IPS-20b (cell line): ENCODE measurements at regions not wholly inside any gene's neighbourhood (a gene's known extent, or its start where the extent isn't known, plus 50 kb on each side); places are given as distances from the start of the nearest gene placed in this dataset.

Experiments
- H3K27ac ChIP-seq: one replicate; pipeline ENCODE4 v1.5.1; 2013; ENCODE audit warnings: low read length
- H3K27me3 ChIP-seq: 2 replicates; pipeline ENCODE4 v1.6.1; 2013; ENCODE audit warnings: mild to moderate bottlenecking, low read length, inconsistent platforms; ENCODE audit not compliant: insufficient read depth
- H3K36me3 ChIP-seq: 2 replicates; pipeline ENCODE4 v1.6.1; 2013; ENCODE audit warnings: low read depth, mild to moderate bottlenecking, inconsistent platforms, low read length, moderate library complexity; ENCODE audit not compliant: insufficient read depth
- H3K4me1 ChIP-seq: 2 replicates; pipeline ENCODE4 v1.6.1; 2013; ENCODE audit warnings: mild to moderate bottlenecking, control low read depth, inconsistent platforms, low read length, moderate library complexity; ENCODE audit not compliant: insufficient read depth
- H3K4me3 ChIP-seq: 2 replicates; pipeline ENCODE4 v1.5.1; 2013; ENCODE audit warnings: mild to moderate bottlenecking, low read length, inconsistent platforms
- H3K9ac ChIP-seq: 2 replicates; pipeline ENCODE4 v1.6.1; 2013; ENCODE audit warnings: low read depth, mild to moderate bottlenecking, inconsistent platforms, low read length, moderate library complexity
- H3K9me3 ChIP-seq: 2 replicates; pipeline ENCODE4 v1.6.1; 2013; ENCODE audit warnings: mild to moderate bottlenecking, low read depth, low read length, inconsistent platforms; ENCODE audit not compliant: insufficient read depth

GRCh38 chr17:79537686-79538085 is 73.2 kb downstream of the RBFOX3 start:
- Histone ChIP-seq H3K4me3 (no peak overlapping the region), H3K27ac (no peak overlapping the region), H3K9ac (no peak overlapping the region), H3K4me1 (no peaks in the 10 kb centered on the region), H3K9me3 (no peaks in the 10 kb centered on the region), H3K36me3 (no peaks in the 10 kb centered on the region), H3K27me3 (no peaks in the 10 kb centered on the region)

GRCh38 chr17:79537061-79537460 is 73.8 kb downstream of the RBFOX3 start:
- H3K9ac ChIP-seq: no peak overlapping the region
- H3K4me1 ChIP-seq: peaks cover 3% of the 10 kb centered on the region; the same call in 1 of the 2 replicates
- H3K4me3 ChIP-seq: no peak overlapping the region
- no peak overlapping the region for H3K27ac ChIP-seq
- no peaks in the 10 kb centered on the region for H3K36me3 ChIP-seq
- H3K9me3 ChIP-seq: no peaks in the 10 kb centered on the region
- no peaks in the 10 kb centered on the region for H3K27me3 ChIP-seq

GRCh38 chr17:79536212-79536840 is 74.5 kb downstream of the RBFOX3 start:
- no peak overlapping the region for H3K9ac ChIP-seq
- H3K4me1 ChIP-seq: peaks cover 5% of the 10 kb centered on the region; the same call in 1 of the 2 replicates
- H3K4me3 ChIP-seq: no peak overlapping the region
- no peaks in the 10 kb centered on the region for H3K27me3 ChIP-seq
- no peaks in the 10 kb centered on the region for H3K36me3 ChIP-seq
- H3K9me3 ChIP-seq: no peaks in the 10 kb centered on the region
- no peak overlapping the region for H3K27ac ChIP-seq

DNA sequence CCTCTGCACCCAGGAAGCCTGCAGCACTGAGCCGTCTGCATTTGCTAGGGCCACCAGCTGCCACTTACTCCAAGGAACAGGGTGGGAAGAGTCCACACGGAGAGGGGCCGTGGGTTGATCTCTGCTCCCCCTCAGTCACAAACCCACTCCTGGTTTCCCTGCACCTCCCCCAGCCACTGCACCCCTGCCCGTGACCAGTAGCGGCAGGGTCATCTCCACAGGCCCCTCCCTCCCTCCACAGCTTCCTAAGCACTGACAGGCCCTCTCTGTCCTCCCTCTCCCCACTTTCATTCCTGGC is 75.2 kb downstream of the RBFOX3 start:
- Histone ChIP-seq H3K9ac (no peak overlapping the region), H3K27me3 (no peaks in the 10 kb centered on the region), H3K36me3 (no peaks in the 10 kb centered on the region), H3K27ac (no peak overlapping the region), H3K4me1 (peaks cover 5% of the 10 kb centered on the region; the same call in 1 of the 2 replicates), H3K9me3 (no peaks in the 10 kb centered on the region), H3K4me3 (no peak overlapping the region)

DNA sequence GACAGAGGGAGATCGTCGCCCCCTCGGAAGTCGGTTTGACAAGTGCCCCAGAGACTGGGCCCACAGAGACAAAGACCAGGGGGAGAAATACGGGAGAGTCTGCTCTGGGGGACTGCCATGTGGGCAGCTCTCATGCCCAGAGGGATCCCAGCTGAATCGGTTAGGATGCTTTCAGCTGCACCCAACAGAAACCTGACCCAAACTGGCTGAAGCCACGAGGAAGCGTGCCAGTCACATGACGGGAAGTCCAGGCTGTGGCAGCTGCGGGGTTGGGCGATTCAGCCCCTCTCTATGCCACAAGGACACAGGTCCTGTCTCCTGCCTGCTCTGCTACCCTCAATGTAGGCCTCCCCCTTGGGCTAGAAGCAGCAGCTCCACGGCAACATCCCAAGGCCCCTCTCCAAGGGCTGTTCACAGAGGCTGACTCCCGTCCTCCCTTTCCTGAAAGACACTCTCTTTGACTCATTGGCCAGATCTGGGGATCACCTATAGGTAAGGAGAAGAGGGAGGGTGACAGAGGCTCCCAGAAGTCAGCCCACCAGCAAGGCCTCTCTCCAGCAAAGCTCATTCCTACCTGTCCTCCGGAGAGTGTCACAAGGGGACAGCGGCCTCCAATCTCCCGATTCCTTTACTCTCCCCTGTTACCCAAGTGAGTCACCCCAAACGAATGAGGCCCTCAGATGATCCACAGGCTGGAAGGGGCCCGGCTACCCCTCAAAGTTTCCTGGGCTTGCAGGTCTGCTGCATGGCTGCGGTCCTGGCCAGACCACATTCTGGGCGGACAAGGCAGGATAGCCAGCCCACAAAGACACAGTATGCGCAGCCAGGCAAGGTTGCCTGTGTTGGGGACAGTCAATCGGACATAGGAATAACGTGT is 75.8 kb downstream of the RBFOX3 start:
- H3K4me1 ChIP-seq: peaks cover 5% of the 10 kb centered on the region; the same call in 1 of the 2 replicates
- no peak overlapping the region for H3K4me3 ChIP-seq
- no peak overlapping the region for H3K27ac ChIP-seq
- no peaks in the 10 kb centered on the region for H3K9me3 ChIP-seq
- no peak overlapping the region for H3K9ac ChIP-seq
- no peaks in the 10 kb centered on the region for H3K36me3 ChIP-seq
- no peaks in the 10 kb centered on the region for H3K27me3 ChIP-seq

DNA sequence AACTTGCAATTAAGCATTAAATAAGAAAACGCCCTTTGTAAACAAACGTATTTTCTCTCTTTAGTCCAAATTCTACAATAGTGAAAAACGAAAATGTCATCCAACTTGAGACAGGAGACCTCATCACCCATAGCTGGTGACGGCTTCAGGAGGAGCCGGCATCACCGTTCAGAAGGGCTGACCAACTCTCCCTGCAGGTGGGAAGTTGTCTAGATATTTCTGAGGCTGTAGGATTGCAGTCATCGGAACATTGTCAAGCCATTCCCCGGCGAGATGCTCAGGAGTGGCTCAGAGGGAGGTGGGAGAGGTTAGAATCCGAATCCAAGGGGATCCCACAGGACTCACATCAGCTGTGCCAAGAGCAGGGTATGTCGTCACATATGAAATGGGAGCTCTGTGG is 76.7 kb downstream of the RBFOX3 start:
- H3K4me3 ChIP-seq: no peak overlapping the region
- H3K36me3 ChIP-seq: no peaks in the 10 kb centered on the region
- H3K27me3 ChIP-seq: no peaks in the 10 kb centered on the region
- peaks cover 8% of the 10 kb centered on the region; the same call in 1 of the 2 replicates for H3K4me1 ChIP-seq
- H3K9me3 ChIP-seq: no peaks in the 10 kb centered on the region
- H3K27ac ChIP-seq: no peak overlapping the region
- no peak overlapping the region for H3K9ac ChIP-seq

- H3K36me3 ChIP-seq: no peaks in the 10 kb centered on the region
- no peak overlapping the region for H3K27ac ChIP-seq
- H3K9me3 ChIP-seq: no peaks in the 10 kb centered on the region
- H3K27me3 ChIP-seq: no peaks in the 10 kb centered on the region
- peaks cover 9% of the 10 kb centered on the region; the same call in 1 of the 2 replicates for H3K4me1 ChIP-seq
- no peak overlapping the region for H3K4me3 ChIP-seq
- H3K9ac ChIP-seq: no peak overlapping the region
These were observed 77.7 kb downstream of the RBFOX3 start for GRCh38 chr17:79533116-79533515.

- Histone ChIP-seq H3K36me3 (no peaks in the 10 kb centered on the region), H3K27me3 (peaks cover 5% of the 10 kb centered on the region; the same call in 1 of the 2 replicates), H3K4me1 (peaks cover 9% of the 10 kb centered on the region; the same call in 1 of the 2 replicates), H3K9ac (no peak overlapping the region), H3K27ac (no peak overlapping the region), H3K4me3 (no peak overlapping the region), H3K9me3 (no peaks in the 10 kb centered on the region)
These were observed 78.6 kb downstream of the RBFOX3 start for GRCh38 chr17:79532107-79532790.

GRCh38 chr17:79531191-79532095 is 79.4 kb downstream of the RBFOX3 start:
- Histone ChIP-seq H3K27me3 (peaks cover 5% of the 10 kb centered on the region; the same call in 1 of the 2 replicates), H3K4me1 (peaks cover 9% of the 10 kb centered on the region; the same call in 1 of the 2 replicates), H3K36me3 (no peaks in the 10 kb centered on the region), H3K9ac (no peak overlapping the region), H3K4me3 (no peak overlapping the region), H3K9me3 (no peaks in the 10 kb centered on the region), H3K27ac (no peak overlapping the region)

GRCh38 chr17:79530361-79531105 is 80.3 kb downstream of the RBFOX3 start:
- no peaks in the 10 kb centered on the region for H3K36me3 ChIP-seq
- H3K27me3 ChIP-seq: peaks cover 5% of the 10 kb centered on the region; the same call in 1 of the 2 replicates
- no peaks in the 10 kb centered on the region for H3K9me3 ChIP-seq
- H3K4me1 ChIP-seq: peaks cover 9% of the 10 kb centered on the region; the same call in 1 of the 2 replicates
- no peak overlapping the region for H3K9ac ChIP-seq
- H3K27ac ChIP-seq: no peak overlapping the region
- H3K4me3 ChIP-seq: no peak overlapping the region
